CD4-positive, alpha-beta T cell treated with Interleukin-12 subunit alpha and Interleukin-12 subunit beta, for 1 hour (primary cell): ENCODE measurements at regions not wholly inside any gene's neighbourhood (a gene's known extent, or its start where the extent isn't known, plus 50 kb on each side); places are given as distances from the start of the nearest gene placed in this dataset.
"Not testable (repeated sequence)": the region's sequence is repeated elsewhere in the genome, so short reads cannot be mapped to it uniquely, and the experiment has no call there.

ENCODE experiments used
- DNase-seq: peaks from one replicate; pipeline ENCODE4 v3.0.0-alpha.2; 2020

DNA sequence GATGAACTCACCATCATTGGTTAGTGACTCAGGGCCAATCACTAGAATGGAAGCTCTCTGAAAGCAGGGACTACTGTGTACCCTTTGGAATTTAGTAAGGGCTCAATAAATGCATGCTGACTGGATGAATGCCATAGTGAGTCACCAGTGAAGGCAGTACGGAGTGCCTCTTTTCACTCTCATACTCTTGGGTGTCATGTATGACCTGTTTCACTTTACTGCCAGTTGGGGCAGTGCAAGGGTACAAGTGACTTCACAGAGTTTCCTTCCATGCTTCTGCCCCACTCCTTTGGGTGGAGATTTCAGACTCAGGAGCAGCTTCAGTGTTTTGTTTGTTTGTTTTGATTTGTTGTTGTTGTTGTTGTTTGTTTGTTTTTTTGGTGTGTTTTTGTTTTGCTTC is 57.7 kb downstream of the SOX3 start:
- DNase-seq: no peak

GRCh38 chrX:140440876-140441275 is 64.0 kb downstream of the SOX3 start:
- DNase-seq: no peak

DNA sequence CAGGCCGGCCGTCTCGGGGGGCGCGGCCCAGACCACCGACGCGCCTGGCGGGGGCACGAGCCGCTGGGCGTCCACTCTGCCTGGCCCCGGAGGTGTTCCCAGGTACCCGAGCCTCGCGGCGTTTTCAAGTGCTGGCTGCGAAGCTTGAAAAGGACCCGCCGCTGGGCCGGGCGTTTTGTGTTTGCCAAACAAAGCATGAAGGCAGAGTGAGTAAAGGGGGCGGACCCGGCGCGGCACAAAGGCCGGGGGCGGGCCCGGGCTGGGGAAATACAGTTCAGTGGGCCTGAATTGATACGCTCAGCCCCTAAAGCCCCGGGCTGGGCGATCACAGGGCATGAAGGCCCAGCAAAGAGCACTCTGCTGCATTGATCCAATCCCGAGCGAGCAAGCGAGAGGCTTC is 65.4 kb downstream of the SOX3 start:
- DNase-seq: no peak

GRCh38 chrX:140434347-140434746 is 70.5 kb downstream of the SOX3 start:
- no peak for DNase-seq

GRCh38 chrX:140433582-140433981 is 71.3 kb downstream of the SOX3 start:
- DNase-seq: no peak

- DNase-seq: no peak
Measured at GRCh38 chrX:140432346-140433175, 72.3 kb downstream of the SOX3 start.

DNA sequence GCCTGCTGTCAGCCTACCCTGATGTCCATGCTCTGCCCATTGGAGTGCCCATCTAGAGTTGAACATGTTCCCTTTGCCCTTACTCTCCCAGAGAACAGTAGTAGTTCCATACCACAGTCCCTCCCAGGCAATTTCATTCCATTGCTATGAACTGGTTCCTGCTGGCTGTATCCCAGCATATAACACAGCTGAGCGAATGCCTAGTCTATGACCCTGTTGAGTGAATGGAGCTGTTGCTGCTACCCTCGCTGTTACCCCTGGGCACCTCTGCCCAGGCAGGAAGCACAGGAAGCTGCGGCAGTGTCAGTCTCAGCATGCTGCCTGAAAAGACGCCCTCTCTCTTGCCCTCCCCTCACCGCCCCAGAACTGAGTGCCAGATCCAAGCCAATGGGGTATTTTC is 73.3 kb downstream of the SOX3 start:
- DNase-seq: no peak

DNA sequence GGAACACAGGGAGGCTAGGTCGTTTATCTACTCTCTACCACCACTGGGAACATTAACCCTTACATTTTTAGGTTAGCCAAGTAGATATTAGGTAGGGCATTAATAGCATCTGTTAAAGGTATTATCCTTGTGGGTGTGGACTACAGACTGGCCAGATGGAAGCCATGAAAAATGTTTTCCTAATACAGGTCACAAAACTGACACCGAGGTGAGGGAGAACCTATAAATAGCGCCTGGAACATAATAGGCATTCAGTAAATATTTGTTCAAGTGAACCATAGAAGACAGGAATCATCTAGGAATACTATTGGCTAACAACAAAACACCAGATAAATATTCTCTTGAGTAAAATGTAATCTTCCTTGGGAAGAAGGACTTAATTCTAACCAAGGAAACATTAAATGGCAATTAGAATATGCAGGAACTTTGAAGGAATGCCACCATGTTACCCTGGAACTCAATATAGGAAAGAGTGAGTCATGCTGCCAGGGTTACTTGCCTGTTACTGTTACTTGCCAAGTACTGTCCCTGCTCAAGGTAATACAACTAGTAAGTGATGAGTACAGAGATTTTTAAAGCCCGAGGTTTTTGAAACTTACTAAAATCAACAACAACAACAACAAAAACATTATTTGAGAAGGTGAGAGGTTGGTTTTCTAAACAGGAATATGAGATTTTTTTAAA is 79.0 kb downstream of the SOX3 start:
- DNase-seq: no peak

DNA sequence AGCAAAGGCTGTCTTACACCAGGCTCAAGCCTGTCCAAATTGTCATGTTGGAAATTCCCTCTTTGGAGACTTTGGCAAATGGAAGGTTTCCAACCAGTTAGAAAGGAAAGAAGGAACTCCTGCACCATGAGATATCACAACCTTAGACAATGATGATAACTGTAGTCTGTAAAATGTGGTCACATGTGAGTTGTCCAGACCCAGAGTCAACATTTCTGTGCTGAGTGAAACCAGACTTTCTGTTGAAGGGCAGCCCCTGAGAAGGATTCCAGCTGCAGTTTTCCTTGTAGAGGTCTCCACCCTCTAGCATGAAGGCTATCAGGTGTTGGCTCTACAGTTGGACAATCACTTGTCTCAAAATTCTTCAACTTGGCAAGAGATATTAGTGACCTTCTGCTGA is 82.4 kb downstream of the SOX3 start:
- DNase-seq: no peak

DNA sequence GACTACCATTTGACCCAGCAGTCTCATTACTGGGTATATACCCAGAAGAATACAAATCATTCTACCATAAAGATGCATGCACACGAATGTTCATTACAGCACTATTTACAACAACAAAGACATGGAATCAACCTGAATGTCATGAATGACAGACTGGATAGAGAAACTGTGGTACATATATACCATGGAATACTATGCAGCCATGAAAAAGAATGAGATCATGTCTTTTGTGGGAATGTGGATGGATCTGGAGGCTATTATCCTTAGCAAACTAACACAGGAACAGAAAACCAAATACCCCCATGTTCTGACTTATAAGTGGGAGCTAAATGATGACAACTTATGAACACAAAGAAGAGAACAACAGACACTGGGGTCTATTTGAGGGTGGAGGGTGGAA is 102.7 kb downstream of the SOX3 start:
- not testable (repeated sequence) for DNase-seq

GRCh38 chrX:140396326-140396725 is 108.5 kb downstream of the SOX3 start:
- DNase-seq: not testable (repeated sequence)

DNA sequence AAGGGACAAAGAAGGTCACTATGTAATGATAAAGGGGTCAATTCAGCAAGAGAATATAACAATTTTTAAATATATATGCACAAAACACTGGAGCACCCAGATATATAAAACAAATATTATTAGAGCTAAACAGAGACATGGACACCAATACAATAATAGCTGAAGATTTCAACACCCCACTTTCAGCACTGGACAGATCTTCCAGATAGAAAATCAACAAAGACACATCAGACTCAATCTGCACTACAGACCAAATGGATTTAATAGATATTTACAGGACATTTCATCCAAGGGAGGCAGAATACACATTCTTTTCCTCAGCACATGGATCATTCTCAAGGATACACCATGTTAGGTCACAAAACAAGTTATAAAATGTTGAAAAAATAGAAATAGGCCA is 111.4 kb downstream of the SOX3 start:
- no peak for DNase-seq

GRCh38 chrX:140391313-140391712 is 113.6 kb downstream of the SOX3 start:
- DNase-seq: no peak

DNA sequence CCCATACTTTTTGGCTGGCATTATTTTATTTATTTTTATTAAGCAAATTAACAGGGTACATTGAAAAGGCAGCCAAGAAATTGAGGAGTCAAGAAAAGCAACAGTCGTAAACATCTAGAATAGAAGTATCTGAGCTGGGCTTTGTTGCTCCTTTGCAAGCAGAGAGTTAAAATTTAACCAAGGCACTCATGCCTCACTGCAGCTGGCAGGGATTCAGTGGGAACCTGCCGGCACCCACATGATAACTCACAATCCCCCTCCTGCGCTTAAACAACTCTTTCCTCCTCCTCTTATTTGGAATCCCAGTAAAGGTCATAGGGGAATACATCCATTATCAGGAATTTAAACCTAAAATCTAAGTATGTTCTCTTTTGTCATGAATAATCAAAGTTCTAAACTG is 115.5 kb downstream of the SOX3 start:
- DNase-seq: no peak

- DNase-seq: no peak
Measured at GRCh38 chrX:140362861-140363260, 142.0 kb downstream of the SOX3 start.

- DNase-seq: no peak
Measured at GRCh38 chrX:140360924-140361323, 143.9 kb downstream of the SOX3 start.

DNA sequence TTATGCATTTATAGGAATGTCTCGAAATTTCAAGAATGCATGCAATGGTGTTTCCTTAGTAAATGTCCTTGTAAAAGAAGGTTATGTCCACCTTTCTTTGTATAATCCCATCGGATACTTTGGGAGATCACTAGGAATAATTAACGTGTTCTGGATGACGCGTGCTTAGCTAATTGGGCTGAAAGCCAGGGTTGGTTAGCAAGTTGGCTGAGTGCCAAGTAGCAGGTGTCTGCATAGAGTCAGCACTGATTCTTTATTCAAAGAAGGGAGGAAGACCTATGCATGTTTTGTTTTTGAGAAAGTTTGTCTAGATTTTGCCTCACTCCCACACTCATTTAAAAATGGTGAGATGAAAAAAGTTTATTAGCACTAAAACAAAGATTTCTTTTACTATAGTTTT is 144.6 kb downstream of the SOX3 start:
- DNase-seq: no peak

DNA sequence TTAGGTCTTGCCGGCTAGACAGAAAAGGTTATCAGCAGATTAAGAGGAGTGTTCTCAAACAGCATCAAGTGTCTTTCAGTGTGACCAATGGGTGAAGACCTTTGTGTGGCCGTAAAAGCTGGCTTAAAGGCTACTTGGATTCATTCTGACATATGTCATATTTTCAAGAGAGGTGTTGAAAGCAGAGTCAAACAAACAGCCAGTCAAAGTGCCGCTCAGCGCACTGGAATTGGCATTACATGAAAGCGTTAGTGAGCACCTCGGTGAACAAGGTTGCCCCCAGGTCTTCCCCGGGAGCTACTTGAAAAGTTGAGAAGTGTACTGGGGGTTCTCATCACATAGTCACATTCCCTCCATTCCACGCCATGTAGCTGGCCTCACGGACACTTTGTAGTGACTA is 148.9 kb downstream of the SOX3 start:
- DNase-seq: no peak

DNA sequence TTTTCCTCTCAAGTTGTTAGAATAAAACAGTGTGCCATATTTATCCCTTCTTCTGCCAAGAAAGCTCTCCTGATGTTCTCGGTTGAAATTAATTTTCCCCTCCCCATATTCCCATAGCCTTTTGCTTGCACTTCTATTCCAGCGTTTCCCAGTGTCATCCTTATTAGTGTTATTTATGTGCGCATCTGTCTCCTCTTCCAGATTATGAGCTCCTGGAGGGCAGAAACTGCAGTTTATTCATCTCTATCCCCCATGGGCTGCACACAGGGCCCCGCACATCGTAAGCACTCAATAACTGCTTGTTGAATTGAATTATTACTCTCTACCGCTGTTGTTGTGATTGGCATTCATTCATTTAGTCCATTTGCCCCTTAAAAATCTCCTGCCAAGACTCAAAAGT is 149.4 kb downstream of the SOX3 start:
- DNase-seq: no peak

GRCh38 chrX:140354431-140355120 is 150.3 kb downstream of the SOX3 start:
- DNase-seq: no peak

DNA sequence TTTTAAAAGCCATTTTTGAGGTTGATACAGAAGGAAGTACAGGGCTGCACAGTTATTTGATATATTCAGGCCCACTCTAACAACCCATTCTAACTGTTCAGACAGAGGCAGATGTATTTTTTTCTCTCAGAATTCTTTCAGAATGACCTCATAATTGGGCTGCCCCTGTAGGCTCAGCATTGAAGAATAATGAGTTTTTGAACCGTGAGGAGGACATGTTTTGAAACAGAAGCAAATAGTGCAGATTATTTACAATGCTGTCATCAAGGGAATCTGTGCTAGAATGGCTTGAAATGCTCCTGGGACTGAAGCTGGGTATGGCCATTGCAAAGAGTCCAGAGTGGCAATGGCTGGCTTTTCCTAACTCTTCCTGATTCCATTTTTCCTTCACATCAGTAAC is 158.1 kb downstream of the SOX3 start:
- no peak for DNase-seq

DNA sequence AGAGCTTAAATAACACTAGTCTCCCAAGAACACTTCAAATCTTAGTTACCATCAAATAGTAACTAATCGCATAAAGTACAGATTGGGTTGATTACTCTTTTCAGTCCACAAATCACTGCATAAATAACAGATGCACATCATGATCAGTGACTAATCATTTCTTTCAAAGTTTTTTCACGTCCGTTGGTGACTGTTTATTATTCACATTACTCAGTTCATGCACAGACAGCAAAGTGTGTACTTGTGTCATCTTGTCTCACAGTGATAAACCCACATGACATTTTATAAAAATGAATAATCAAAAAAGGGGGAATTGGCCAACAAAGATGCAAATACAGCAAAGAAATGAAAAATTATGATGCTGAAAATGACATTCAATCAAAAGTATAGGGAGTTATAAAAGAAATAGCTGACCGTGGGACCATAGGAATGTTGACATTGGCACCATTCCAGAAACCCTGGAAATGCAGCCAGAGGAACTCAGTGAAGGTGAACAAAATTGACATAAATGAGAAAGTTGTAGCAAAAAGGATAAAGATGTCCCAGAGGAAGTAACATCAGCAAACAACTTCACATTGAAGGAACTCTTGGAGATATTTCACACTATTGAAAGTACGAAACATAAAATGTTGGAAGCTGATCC is 161.5 kb downstream of the SOX3 start:
- DNase-seq: no peak

DNA sequence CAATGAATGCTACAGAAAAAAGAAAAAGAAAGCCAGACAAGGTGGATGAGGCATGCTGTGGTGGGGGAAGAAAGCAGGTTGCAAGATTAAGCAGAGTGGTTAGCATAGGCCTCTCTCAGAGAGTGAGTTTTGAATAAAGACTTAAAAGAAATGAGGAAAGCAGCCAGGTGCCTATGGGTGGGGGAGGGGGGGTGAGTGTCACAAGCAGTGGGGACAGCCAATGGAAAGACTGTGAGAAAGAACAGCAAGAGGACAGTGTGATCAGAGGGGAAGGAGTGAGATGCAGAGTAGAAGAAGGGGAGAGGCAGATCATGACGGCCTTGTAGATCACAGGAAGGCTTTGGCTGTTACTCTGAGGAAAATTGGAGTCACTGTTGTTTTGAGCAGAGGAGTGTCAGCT is 162.5 kb downstream of the SOX3 start:
- no peak for DNase-seq

GRCh38 chrX:140337263-140337662 is 167.6 kb downstream of the SOX3 start:
- DNase-seq: no peak
